Duodenal mucosa (tissue), 2 donors: ENCODE measurements at regions not wholly inside any gene's neighbourhood (a gene's known extent, or its start where the extent isn't known, plus 50 kb on each side); places are given as distances from the start of the nearest gene placed in this dataset.
"Not testable (repeated sequence)": the region's sequence is repeated elsewhere in the genome, so short reads cannot be mapped to it uniquely, and the experiment has no call there.

Source experiments
- H3K27ac ChIP-seq: one replicate; pipeline ENCODE4 v1.7.0; 2013; ENCODE audit warnings: low read depth, low read length
- H3K27me3 ChIP-seq, 2 donors: one replicate each; pipeline ENCODE4 v1.7.0; 2013; ENCODE audit warnings: low read length in 2 of 2, control low read depth in 1 of 2; ENCODE audit not compliant: insufficient read depth in 2 of 2, control insufficient read depth in 1 of 2
- H3K36me3 ChIP-seq, 2 donors: one replicate each; pipeline ENCODE4 v1.7.0; 2013; ENCODE audit warnings: low read length in 2 of 2, control low read depth in 1 of 2; ENCODE audit not compliant: insufficient read depth in 2 of 2, control insufficient read depth in 1 of 2
- H3K4me1 ChIP-seq, 2 donors: one replicate each; pipeline ENCODE4 v1.7.0; 2013; ENCODE audit warnings: low read length in 2 of 2, control low read depth in 1 of 2; ENCODE audit not compliant: insufficient read depth in 2 of 2, control insufficient read depth in 1 of 2
- H3K4me3 ChIP-seq, 2 donors: one replicate each; pipeline ENCODE4 v1.7.0; 2013; ENCODE audit warnings: low read length in 2 of 2, low read depth in 1 of 2
- H3K9ac ChIP-seq, 2 donors: one replicate each; pipeline ENCODE4 v1.7.0; 2013; ENCODE audit warnings: low read length in 2 of 2, low read depth in 1 of 2
- H3K9me3 ChIP-seq, 2 donors: one replicate each; pipeline ENCODE4 v1.7.0; 2013; ENCODE audit warnings: low read length in 2 of 2, control low read depth in 1 of 2; ENCODE audit not compliant: control insufficient read depth in 1 of 2

DNA sequence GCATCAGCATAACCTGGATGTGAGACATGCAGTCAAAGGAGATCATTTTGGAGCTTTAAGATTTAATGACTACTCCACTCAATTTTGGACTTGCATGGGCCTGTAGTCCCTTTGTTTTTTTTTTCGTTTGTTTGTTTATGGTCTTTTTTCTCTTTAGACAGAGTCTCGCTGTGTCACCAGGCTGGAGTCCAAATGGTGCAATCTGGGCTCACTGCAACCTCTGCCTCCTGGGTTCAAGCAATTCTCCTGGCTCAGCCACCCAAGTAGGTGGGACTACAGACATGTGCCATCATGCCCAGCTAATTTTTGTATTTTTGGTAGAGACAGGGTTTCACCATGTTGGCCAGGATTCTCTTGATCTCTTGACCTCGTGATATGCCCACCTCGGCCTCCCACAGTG, 673.8 kb downstream of the CDH9 start:
- not testable (repeated sequence) for H3K9ac ChIP-seq, H3K27me3 ChIP-seq, H3K36me3 ChIP-seq, H3K4me3 ChIP-seq, H3K27ac ChIP-seq, H3K4me1 ChIP-seq
- H3K9me3 ChIP-seq: peaks cover 30 to 36% of the 10 kb centered on the region in 2 donors

GRCh38 chr5:26343801-26344325, 694.5 kb downstream of the CDH9 start:
- no peak overlapping the region for H3K4me3 ChIP-seq
- H3K9ac ChIP-seq: no peak overlapping the region
- no peaks in the 10 kb centered on the region for H3K4me1 ChIP-seq
- no peak overlapping the region for H3K27ac ChIP-seq
- H3K36me3 ChIP-seq: no peaks in the 10 kb centered on the region
- H3K9me3 ChIP-seq: peaks cover 4 to 5% of the 10 kb centered on the region in 2 donors
- no peaks in the 10 kb centered on the region for H3K27me3 ChIP-seq

GRCh38 chr5:26339576-26339975, 698.8 kb downstream of the CDH9 start:
- no peak overlapping the region for H3K27ac ChIP-seq
- no peaks in the 10 kb centered on the region for H3K27me3 ChIP-seq
- no peak overlapping the region for H3K4me3 ChIP-seq
- no peak overlapping the region for H3K9ac ChIP-seq
- H3K9me3 ChIP-seq: peaks cover 9 to 17% of the 10 kb centered on the region in 2 donors
- no peaks in the 10 kb centered on the region for H3K4me1 ChIP-seq
- H3K36me3 ChIP-seq: no peaks in the 10 kb centered on the region

- no peak overlapping the region for H3K27ac ChIP-seq
- H3K9me3 ChIP-seq: peaks cover 0 to 11% of the 10 kb centered on the region in 2 donors
- no peaks in the 10 kb centered on the region for H3K4me1 ChIP-seq
- H3K36me3 ChIP-seq: no peaks in the 10 kb centered on the region
- H3K27me3 ChIP-seq: no peaks in the 10 kb centered on the region
- H3K9ac ChIP-seq: no peak overlapping the region
- H3K4me3 ChIP-seq: no peak overlapping the region
Observed at GRCh38 chr5:26329562-26330189, 708.7 kb downstream of the CDH9 start.

DNA sequence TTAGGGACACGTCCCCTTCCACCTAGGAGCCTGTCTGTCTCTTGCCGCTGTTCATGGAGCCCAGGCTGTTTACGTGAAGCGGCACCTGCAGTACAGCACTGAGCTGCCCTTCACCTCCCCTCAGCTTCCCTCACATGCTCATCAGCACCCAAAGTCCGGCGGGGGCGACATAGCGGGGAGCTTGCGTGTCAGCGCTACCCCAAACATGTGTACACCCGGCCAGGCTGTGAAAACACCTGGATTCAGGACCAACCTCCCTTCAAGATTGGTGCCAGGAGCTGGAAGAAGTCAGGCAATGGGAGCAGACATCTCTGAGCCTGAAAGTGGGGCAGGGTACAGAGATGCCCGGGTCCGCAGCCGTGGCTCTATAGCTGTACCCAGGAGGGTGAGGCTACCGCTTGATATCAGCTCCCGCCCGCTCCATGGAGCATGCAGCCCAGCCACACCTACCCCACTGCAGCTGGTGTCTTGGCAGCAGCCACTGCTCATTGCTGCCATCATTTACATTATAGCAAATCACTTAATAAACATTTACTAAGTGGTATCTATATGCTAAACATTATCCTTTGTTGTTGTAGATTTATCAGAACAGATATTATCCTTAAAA, 712.1 kb downstream of the CDH9 start:
- Histone ChIP-seq H3K27ac (no peak overlapping the region), H3K27me3 (no peaks in the 10 kb centered on the region), H3K4me3 (no peak overlapping the region), H3K4me1 (no peaks in the 10 kb centered on the region), H3K9me3 (peaks cover 0 to 14% of the 10 kb centered on the region in 2 donors), H3K36me3 (no peaks in the 10 kb centered on the region), H3K9ac (no peak overlapping the region)

DNA sequence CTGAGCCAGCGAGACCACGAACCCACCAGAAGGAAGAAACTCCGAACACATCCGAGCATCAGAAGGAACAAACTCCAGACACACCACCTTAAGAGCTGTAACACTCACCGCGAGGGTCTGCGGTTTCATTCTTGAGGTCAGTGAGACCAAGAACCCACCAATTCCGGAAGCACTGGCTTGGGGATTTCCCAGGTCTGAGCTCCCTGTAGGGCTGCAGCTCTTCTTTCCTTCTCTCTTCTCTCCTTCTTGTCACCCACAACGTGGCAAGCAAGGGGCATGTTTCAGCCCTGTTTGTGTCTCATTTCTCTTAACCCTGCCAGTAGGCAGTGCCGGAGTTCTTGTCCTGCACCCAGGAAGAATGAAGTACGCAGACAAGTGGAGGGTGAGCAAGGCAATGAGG, 713.0 kb downstream of the CDH9 start:
- not testable (repeated sequence) for H3K36me3 ChIP-seq, H3K4me3 ChIP-seq, H3K4me1 ChIP-seq, H3K27ac ChIP-seq, H3K9ac ChIP-seq, H3K27me3 ChIP-seq
- H3K9me3 ChIP-seq: peaks cover 0 to 14% of the 10 kb centered on the region in 2 donors

DNA sequence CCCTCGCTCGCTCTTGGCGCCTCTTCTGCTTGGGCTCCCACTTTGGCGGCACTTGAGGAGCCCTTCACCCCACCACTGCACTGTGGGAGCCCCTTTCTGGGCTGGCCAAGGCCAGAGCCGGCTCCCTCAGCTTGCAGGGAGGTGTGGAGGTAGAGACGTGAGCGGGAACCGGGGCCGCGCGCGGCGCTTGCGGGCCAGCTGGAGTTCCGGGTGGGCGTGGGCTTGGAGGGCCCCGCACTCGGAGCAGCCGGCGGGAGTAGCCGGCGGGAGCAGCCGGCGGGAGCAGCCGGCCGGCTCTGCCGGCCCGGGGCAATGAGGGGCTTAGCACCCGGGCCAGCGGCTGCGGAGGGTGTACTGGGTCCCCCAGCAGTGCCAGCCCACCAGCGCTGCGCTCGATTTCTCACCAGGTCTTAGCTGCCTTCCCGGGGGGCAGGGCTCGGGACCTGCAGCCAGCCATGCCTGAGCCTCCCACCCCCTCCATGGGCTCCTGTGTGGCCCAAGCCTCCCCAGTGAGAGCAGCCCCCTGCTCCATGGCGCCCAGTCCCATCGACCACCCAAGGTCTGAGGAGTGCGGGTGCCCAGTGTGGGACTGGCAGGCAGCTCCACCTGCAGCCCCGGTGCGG, 714.0 kb downstream of the CDH9 start:
- not testable (repeated sequence) for H3K9ac ChIP-seq, H3K27ac ChIP-seq, H3K4me1 ChIP-seq, H3K27me3 ChIP-seq, H3K36me3 ChIP-seq, H3K4me3 ChIP-seq
- H3K9me3 ChIP-seq: peaks cover 0 to 17% of the 10 kb centered on the region in 2 donors

DNA sequence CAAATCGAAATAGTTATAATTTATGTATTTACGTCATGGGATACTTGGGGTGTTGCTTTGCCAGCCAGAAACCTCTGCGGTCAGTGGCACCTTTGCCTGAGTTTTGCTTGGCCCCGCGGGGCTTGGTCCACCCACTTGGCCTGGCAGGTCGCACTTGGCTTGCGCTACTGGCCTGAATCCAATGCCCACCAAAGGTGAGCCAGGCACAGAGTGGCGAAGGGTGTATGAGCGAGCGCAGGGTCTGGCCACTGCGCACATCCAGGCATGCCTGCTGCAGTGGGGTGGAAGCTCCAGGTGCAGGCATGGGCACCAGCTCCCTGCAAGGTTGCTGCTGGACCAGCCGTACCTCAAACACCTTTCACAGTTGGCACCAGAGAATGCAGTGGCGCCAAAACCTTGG, 714.6 kb downstream of the CDH9 start:
- Histone ChIP-seq H3K27ac (no peak overlapping the region), H3K4me3 (no peak overlapping the region), H3K36me3 (no peaks in the 10 kb centered on the region), H3K27me3 (no peaks in the 10 kb centered on the region), H3K4me1 (no peaks in the 10 kb centered on the region), H3K9ac (no peak overlapping the region), H3K9me3 (peaks cover 0 to 17% of the 10 kb centered on the region in 2 donors)

DNA sequence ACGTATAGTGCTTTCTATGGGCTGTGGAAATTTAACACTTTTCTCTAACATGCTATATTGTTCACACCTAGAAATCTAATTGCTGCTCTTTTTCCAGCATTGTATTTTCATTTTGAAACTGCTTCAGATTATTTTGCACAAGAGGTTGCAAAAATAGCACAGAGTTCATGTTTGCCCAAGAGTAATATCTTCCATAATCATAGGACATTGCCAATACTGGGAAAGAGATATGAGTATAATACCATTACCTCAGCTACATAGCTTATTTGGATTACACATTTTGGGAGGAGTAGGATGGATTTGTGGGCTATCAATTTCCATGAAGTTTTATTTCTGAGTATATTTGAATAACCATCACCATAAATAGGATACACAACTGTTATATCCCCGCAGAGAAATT, 717.1 kb downstream of the CDH9 start:
- H3K36me3 ChIP-seq: no peaks in the 10 kb centered on the region
- H3K9ac ChIP-seq: no peak overlapping the region
- no peaks in the 10 kb centered on the region for H3K4me1 ChIP-seq
- peaks cover 0 to 15% of the 10 kb centered on the region in 2 donors for H3K9me3 ChIP-seq
- no peak overlapping the region for H3K4me3 ChIP-seq
- no peak overlapping the region for H3K27ac ChIP-seq
- no peaks in the 10 kb centered on the region for H3K27me3 ChIP-seq

DNA sequence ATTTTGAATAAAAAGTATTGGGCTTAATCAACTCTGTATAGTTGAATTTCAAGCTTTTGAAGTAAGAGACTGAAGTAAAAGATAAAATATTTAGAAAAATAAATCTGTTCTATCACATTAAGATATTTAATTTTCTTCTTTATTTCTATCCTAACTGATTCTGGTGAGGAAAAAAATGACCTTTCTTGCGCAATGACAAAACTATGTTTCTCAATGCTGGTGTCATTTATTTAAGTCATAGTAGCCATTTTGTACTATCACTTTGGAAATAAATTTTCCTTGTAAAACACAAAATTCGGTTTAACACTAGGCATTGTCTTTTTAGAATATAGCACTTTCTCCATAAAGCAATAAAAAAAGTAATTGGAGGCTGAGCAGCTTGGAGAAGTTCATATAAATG, 728.0 kb downstream of the CDH9 start:
- no peaks in the 10 kb centered on the region for H3K4me1 ChIP-seq
- H3K27ac ChIP-seq: no peak overlapping the region
- no peak overlapping the region for H3K4me3 ChIP-seq
- no peaks in the 10 kb centered on the region for H3K27me3 ChIP-seq
- no peaks in the 10 kb centered on the region for H3K36me3 ChIP-seq
- H3K9ac ChIP-seq: no peak overlapping the region
- no peaks in the 10 kb centered on the region for H3K9me3 ChIP-seq
